Heart right ventricle (tissue), 16 donors: ENCODE measurements at regions not wholly inside any gene's neighbourhood (a gene's known extent, or its start where the extent isn't known, plus 50 kb on each side); places are given as distances from the start of the nearest gene placed in this dataset.

ENCODE experiments used
- ATAC-seq, 8 donors: fragments of 200-7000 bp; cut with Tn5 transposase; one replicate each; pipeline ENCODE4 v1.9.1; 2020; ENCODE audit warnings: mild to moderate bottlenecking in 8 of 8, moderate library complexity in 8 of 8, moderate number of reproducible peaks in 1 of 8
- DNase-seq, 2 donors: peaks; one replicate each; pipeline ENCODE4 v3.0.0-alpha.2; 2020
- H3K27ac ChIP-seq, 10 donors: fragments of 200-600 bp; sonication (generic) in 2 of 10; one replicate each; pipeline versions ENCODE4 v1.5.0 to v1.8.0; 2020 to 2022; ENCODE audit warnings: mild to moderate bottlenecking in 3 of 10
- H3K27me3 ChIP-seq, 7 donors: fragments of 200-600 bp; one replicate each; pipeline ENCODE4 v1.8.0; 2021 to 2022; ENCODE audit warnings: mild to moderate bottlenecking in 2 of 7
- H3K36me3 ChIP-seq, 9 donors: fragments of 200-600 bp; sonication (generic) in 1 of 9; one replicate each; pipeline versions ENCODE4 v1.5.0 to v1.8.0; 2020 to 2022; ENCODE audit warnings: mild to moderate bottlenecking in 2 of 9
- H3K4me1 ChIP-seq, 9 donors: fragments of 200-600 bp; sonication (generic) in 1 of 9; one replicate each; pipeline versions ENCODE4 v1.5.0 to v1.8.0; 2020 to 2022; ENCODE audit warnings: mild to moderate bottlenecking in 4 of 9
- H3K4me3 ChIP-seq, 10 donors: fragments of 200-600 bp; sonication (generic) in 2 of 10; one replicate each; pipeline versions ENCODE4 v1.5.0 to v1.8.0; 2020 to 2022; ENCODE audit warnings: mild to moderate bottlenecking in 7 of 10, moderate library complexity in 2 of 10
- H3K9me3 ChIP-seq, 11 donors: fragments of 200-600 bp in 10 of 11; sonication (generic) in 2 of 11; one replicate each; pipeline versions ENCODE4 v1.5.0 to v1.8.0; 2013 to 2022; ENCODE audit warnings: mild to moderate bottlenecking in 2 of 11, control low read depth in 1 of 11, moderate library complexity in 1 of 11
- CTCF ChIP-seq, 9 donors: fragments of 200-600 bp; sonication (generic) in 2 of 9; IDR thresholded peaks; one replicate each; pipeline versions ENCODE4 v1.5.0 to v1.8.0; 2021 to 2022; ENCODE audit warnings: antibody characterized with exemption in 9 of 9, mild to moderate bottlenecking in 5 of 9, moderate library complexity in 1 of 9
- WGBS, 2 donors: extraction: QIAGEN DNeasy Blood & Tissue Kit; methylation state at CpG; one replicate each; pipeline ENCODE4 v1.1.7; 2013; ENCODE audit warnings: inconsistent platforms in 1 of 2; 5-methylcytosine and 5-hydroxymethylcytosine counted together
- intact Hi-C, 10 donors: fragments of 100-400 bp; cut with DNase I; formaldehyde crosslinking; loops; one replicate each; pipeline versions ENCODE4 v1.11.1 to v1.14.2; 2022
- donor health status: Arrhythmogenic right ventricular cardiomyopathy.
- donor health status: ischemic (EF 13 %, LVEDD 7.1; RV severe dilation, severe dysfunction).
- donor health status: healthy with polysubstance abuse.
- donor health status: DM: no; HTN: yes; CAD: no.
- donor health status: DM: no; HTN: no; CAD: no.
- donor health status: ischemic (EF 25% LVEDD 6.9; RV normal size, moderate dysfunction).
- donor health status: ischemic (EF 25% LVEDD 5.7; RV mildly dilated, moderate dysfunction).
- donor health status: healthy.
- donor health status: DM: yes; HTN: yes; CAD: no.
- donor health status: Ischemic cardiomyopathy.
- donor health status: ischemic (EF 35%, LVEDD 5.7; RV mildly dilated, moderate dysfunction).
- donor health status: nonischemic (EF 11% LVEDD 7.7; RV severe dilation, severe dysfunction).
- donor health status: DM: yes; HTN: yes; CAD: no.
- donor health status: PGD.
- donor health status: ischemic (EF 29% LVEDD 5.4; RV normal size, mild dysfunction).
- donor health status: nonischemic (EF 23%, LVEDD 6.1; RV moderate dilation, normal function).

GRCh38 chr1:11400155-11400554, 78.8 kb upstream of the DISP3 start:
- no peak overlapping the region for H3K27ac ChIP-seq

GRCh38 chr1:11400567-11400966, 78.4 kb upstream of the DISP3 start:
- Histone ChIP-seq H3K9me3 (peaks cover 0 to 8% (median 0%) of the 10 kb centered on the region in 11 donors), H3K27me3 (peaks cover 0 to 47% (median 40%) of the 10 kb centered on the region in 7 donors), H3K27ac (no peak overlapping the region), H3K4me3 (no peak overlapping the region), H3K36me3 (no peaks in the 10 kb centered on the region), H3K4me1 (no peaks in the 10 kb centered on the region)
- WGBS, 2 donors, result 73 to 75% methylated on average over 7 of the region's 7 CpGs
- ATAC-seq, result no peak
- TF ChIP-seq CTCF (IDR thresholded peaks at IDR 0.05), result no peak
- DNase-seq, result no peak
- intact Hi-C loops, result no loop called here

More at GRCh38 chr1:11400155-11400554, 78.8 kb upstream of the DISP3 start:
- ATAC-seq, result no peak
- Histone ChIP-seq H3K4me3 (no peak overlapping the region), H3K27me3 (peaks cover 0 to 51% (median 44%) of the 10 kb centered on the region in 7 donors), H3K9me3 (peaks cover 0 to 8% (median 0%) of the 10 kb centered on the region in 11 donors), H3K36me3 (no peaks in the 10 kb centered on the region), H3K4me1 (no peaks in the 10 kb centered on the region)
- DNase-seq, result no peak
- WGBS, 2 donors, result 78 to 79% methylated on average over 3 of the region's 3 CpGs
- intact Hi-C loops, result no loop called here
- no peak for TF ChIP-seq CTCF (IDR thresholded peaks at IDR 0.05)

GRCh38 chr1:11406845-11407244, 72.1 kb upstream of the DISP3 start:
- intact Hi-C loops, result no loop called here
- Histone ChIP-seq H3K27me3 (peaks cover 0 to 24% (median 11%) of the 10 kb centered on the region in 7 donors), H3K4me1 (no peaks in the 10 kb centered on the region), H3K9me3 (peaks cover 0 to 14% (median 0%) of the 10 kb centered on the region in 11 donors), H3K27ac (no peak overlapping the region), H3K36me3 (no peaks in the 10 kb centered on the region), H3K4me3 (no peak overlapping the region)
- no peak for TF ChIP-seq CTCF (IDR thresholded peaks at IDR 0.05)
- ATAC-seq, result no peak
- no peak for DNase-seq
- WGBS, 2 donors, result 76 to 80% methylated on average over 6 of the region's 6 CpGs

- Histone ChIP-seq H3K27ac (no peak overlapping the region), H3K4me3 (no peak overlapping the region), H3K9me3 (peaks cover 0 to 9% (median 0%) of the 10 kb centered on the region in 11 donors), H3K4me1 (no peaks in the 10 kb centered on the region), H3K36me3 (no peaks in the 10 kb centered on the region), H3K27me3 (peaks cover 0 to 28% (median 11%) of the 10 kb centered on the region in 7 donors)
- intact Hi-C loops, result no loop called here
- WGBS, 2 donors, result 58 to 76% methylated on average over 13 of the region's 13 CpGs
- DNase-seq (no peak), ATAC-seq (no peak)
- no peak for TF ChIP-seq CTCF (IDR thresholded peaks at IDR 0.05)
Measured at GRCh38 chr1:11407301-11407994, 71.5 kb upstream of the DISP3 start.
